K562 (cell line): ENCODE measurements at regions not wholly inside any gene's neighbourhood (a gene's known extent, or its start where the extent isn't known, plus 50 kb on each side); places are given as distances from the start of the nearest gene placed in this dataset.

Source experiments
- ATAC-seq: fragments of 200-7000 bp; cut with Tn5 transposase; 3 replicates; pipeline ENCODE4 v1.9.1; 2020; ENCODE audit warnings: moderate library complexity
- BruUV-seq: library from RNA; stranded (reverse); fragments of 400-500 nt; replicated peaks from 2 replicates; lab custom pipeline; 2021; lab: Mats Ljungman, UMichigan
- CTCF ChIA-PET: fragments of 300-600 bp; formaldehyde crosslinking; extraction: SDS; loops from one replicate; lab custom pipeline; 2021; ENCODE audit warnings: low intra/inter-chr PET ratio; lab: Yijun Ruan, JAX
- POLR2A ChIA-PET: fragments of 300-600, 350-650 bp; sonication (Branson Sonifier 250); formaldehyde crosslinking; extraction: SDS; loops from one replicate; lab custom pipeline; 2021; ENCODE audit warnings: antibody characterized with exemption, inconsistent platforms; lab: Yijun Ruan, JAX
- DNase-seq, 4 experiments: peaks; one replicate each; pipeline versions ENCODE4 v3.0.0 to v3.0.0-alpha.2; 2011 to 2018; ENCODE audit warnings: low spot score in 3 of 4, mixed read lengths in 3 of 4; ENCODE audit errors: extremely low read depth in 1 of 4
- FAIRE-seq: peaks from 2 replicates; lab custom pipeline; 2011; peaks lifted over from hg19 to GRCh38; lab: Jason Lieb, UNC
- H2AFZ ChIP-seq: 2 replicates; pipeline ENCODE4 v1.6.0; 2011; ENCODE audit warnings: low read depth, low read length, control low read depth, inconsistent platforms
- H3K27ac ChIP-seq: fragments of 200-600 bp; 3 replicates; pipeline ENCODE4 v1.8.0; 2011; ENCODE audit warnings: low read depth, mild to moderate bottlenecking, control low read depth, inconsistent platforms, low read length, moderate library complexity, mixed read lengths; ENCODE audit errors: extremely low read depth
- H3K27me3 ChIP-seq, 2 experiments: fragments of 300-600 bp in 1 of 2; 2 replicates in 1 of 2; 3 replicates in 1 of 2; pipeline versions ENCODE4 v1.6.0 to v1.8.0; 2011; ENCODE audit warnings: inconsistent platforms in 2 of 2, low read length in 2 of 2, mild to moderate bottlenecking in 1 of 2, mixed read lengths in 1 of 2, moderate library complexity in 1 of 2; ENCODE audit not compliant: control insufficient read depth in 2 of 2, insufficient read depth in 2 of 2
- H3K36me3 ChIP-seq: fragments of 300-600 bp; 3 replicates; pipeline ENCODE4 v1.8.0; 2011; ENCODE audit warnings: mild to moderate bottlenecking, low read length, inconsistent platforms; ENCODE audit not compliant: control insufficient read depth, insufficient read depth
- H3K4me1 ChIP-seq, 2 experiments: fragments of 200-600 bp in 1 of 2; replicated peaks in 1 of 2; 2 replicates in 1 of 2; 3 replicates in 1 of 2; pipeline versions ENCODE4 v1.5.1 to v1.8.0; 2011; ENCODE audit warnings: inconsistent platforms in 2 of 2, low read length in 2 of 2, mild to moderate bottlenecking in 1 of 2, mixed read lengths in 1 of 2, moderate library complexity in 1 of 2; ENCODE audit not compliant: control insufficient read depth in 2 of 2, insufficient read depth in 2 of 2
- H3K4me2 ChIP-seq: 2 replicates; pipeline ENCODE4 v1.6.1; 2011; ENCODE audit warnings: low read length, control low read depth, inconsistent platforms, mixed read lengths; ENCODE audit not compliant: insufficient read depth
- H3K4me3 ChIP-seq: fragments of 200-600 bp; sonication (generic), shearing (Covaris generic); 2 replicates; pipeline ENCODE4 v1.5.1; 2016; ENCODE audit warnings: control low read depth, inconsistent platforms
- H3K79me2 ChIP-seq: fragments of 200-600 bp; 3 replicates; pipeline ENCODE4 v1.8.0; 2011; ENCODE audit warnings: low read length, inconsistent platforms; ENCODE audit not compliant: control insufficient read depth, insufficient read depth
- H3K9ac ChIP-seq, 2 experiments: 2 replicates each; pipeline versions ENCODE4 v1.6.0 to v1.6.1; 2011; ENCODE audit warnings: low read depth in 2 of 2, low read length in 2 of 2, control low read depth in 1 of 2, inconsistent platforms in 1 of 2, mild to moderate bottlenecking in 1 of 2, mixed read lengths in 1 of 2; ENCODE audit not compliant: insufficient read depth in 1 of 2
- H3K9me1 ChIP-seq: one replicate; pipeline ENCODE4 v1.6.0; 2011; ENCODE audit warnings: inconsistent platforms, mild to moderate bottlenecking, low read length, moderate library complexity; ENCODE audit not compliant: control insufficient read depth, insufficient read depth
- H3K9me3 ChIP-seq: replicated peaks from 2 replicates; pipeline ENCODE4 v1.5.1; 2011; ENCODE audit warnings: low read depth, low read length, inconsistent platforms; ENCODE audit not compliant: control insufficient read depth, insufficient read depth
- H4K20me1 ChIP-seq: replicated peaks from 2 replicates; pipeline ENCODE4 v1.6.1; 2011; ENCODE audit warnings: low read length, inconsistent platforms, mixed read lengths; ENCODE audit not compliant: control insufficient read depth, insufficient read depth
- C11orf30 ChIP-seq: fragments of 450-650 bp; IDR thresholded peaks from 2 replicates; pipeline ENCODE4 v1.6.1; 2016; ENCODE audit warnings: low read depth, mild to moderate bottlenecking
- FOXA1 ChIP-seq: fragments of 450-650 bp; IDR thresholded peaks from 2 replicates; pipeline ENCODE4 v1.6.1; 2016; ENCODE audit warnings: mild to moderate bottlenecking, borderline replicate concordance
- GTF2F1 ChIP-seq: IDR thresholded peaks from 2 replicates; pipeline ENCODE4 v1.6.1; 2011; ENCODE audit warnings: low read depth, low read length, improper control_type of control experiment
- MEF2D ChIP-seq: conservative IDR thresholded peaks from 2 replicates; pipeline ENCODE4 v1.6.1; 2016; ENCODE audit warnings: low read depth, missing genetic modification characterization, missing compliant biosample characterization
- NFIC ChIP-seq: fragments of 450-650 bp; IDR thresholded peaks from 2 replicates; pipeline ENCODE4 v1.6.1; 2017; ENCODE audit warnings: mild to moderate bottlenecking, inconsistent platforms
- NR2F6 ChIP-seq: fragments of 450-650 bp; formaldehyde crosslinking; IDR thresholded peaks from 2 replicates; pipeline ENCODE4 v1.4.0; 2020; ENCODE audit warnings: mild to moderate bottlenecking
- ZNF217 ChIP-seq: sonication (generic); formaldehyde crosslinking; IDR thresholded peaks from 2 replicates; pipeline ENCODE4 v1.8.0; 2022; ENCODE audit warnings: mild to moderate bottlenecking, missing genetic modification reagents
- ZNF644 ChIP-seq: fragments of 200-800 bp; sonication (Bioruptor generic); IDR thresholded peaks from 2 replicates; pipeline ENCODE4 v1.6.1; 2016; ENCODE audit warnings: low read depth, missing genetic modification characterization, missing compliant biosample characterization
- WGBS: fragments of 100-300 bp; shearing (Covaris generic); methylation state at CpG from one replicate; pipeline ENCODE4 v1.1.6; 2016; ENCODE audit warnings: low coverage, mixed read lengths; ENCODE audit not compliant: insufficient coverage; ENCODE audit errors: missing lambda C conversion rate; 5-methylcytosine and 5-hydroxymethylcytosine counted together
- in situ Hi-C: fragments of 300-500 bp; cut with MboI; formaldehyde crosslinking; loops from 4 replicates; pipeline ENCODE4 v1.15.0; 2018; ENCODE audit warnings: inconsistent platforms, mixed read lengths
- intact Hi-C: fragments of 100-400 bp; cut with micrococcal nuclease; formaldehyde crosslinking; loops from 2 replicates; pipeline ENCODE4 v1.14.2; 2022
- TF ChIP-seq, protein P1 (sequence below): fragments of 450-650 bp; formaldehyde crosslinking; IDR thresholded peaks from 2 replicates; pipeline ENCODE4 v1.4.0; 2022; ENCODE audit warnings: mild to moderate bottlenecking, moderate library complexity
- TF ChIP-seq, protein P2 (sequence below): fragments of 250-450 bp; sonication (Bioruptor Pico); IDR thresholded peaks from 2 replicates; pipeline ENCODE4 v1.8.0; 2021; ENCODE audit warnings: borderline replicate concordance, mild to moderate bottlenecking, moderate library complexity; ENCODE audit not compliant: poor library complexity, severe bottlenecking
- TF ChIP-seq, protein P3 (sequence below): fragments of 450-650 bp; IDR thresholded peaks from 2 replicates; pipeline ENCODE4 v1.6.1; 2016; ENCODE audit warnings: borderline replicate concordance

DNA sequence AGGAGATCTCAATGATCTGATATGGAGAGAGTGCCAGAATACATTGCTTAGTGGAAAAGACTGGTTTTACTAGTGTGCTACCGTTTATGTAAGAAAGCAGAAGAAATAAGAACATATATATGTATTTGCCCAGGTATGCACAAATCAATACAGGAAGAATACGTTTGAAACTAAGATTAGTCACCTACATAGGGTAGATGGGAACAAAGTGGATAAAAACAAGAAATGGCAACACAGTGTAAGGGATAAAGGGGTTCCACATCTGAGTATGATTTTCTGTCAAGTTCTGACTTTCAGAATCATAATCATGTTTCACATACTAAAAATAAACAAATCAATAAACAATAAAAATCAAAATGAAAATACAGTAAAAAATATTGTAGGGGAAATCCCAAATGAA, 148.6 kb upstream of the NAMPT start:
- Histone ChIP-seq H3K4me2 (no peak overlapping the region), H4K20me1 (no peaks in the 10 kb centered on the region), H3K4me1 (no peaks in the 10 kb centered on the region), H3K9me1 (no peaks in the 10 kb centered on the region), H3K79me2 (no peaks in the 10 kb centered on the region), H3K27ac (no peak overlapping the region), H2AFZ (no peak overlapping the region), H3K27me3 (no peaks in the 10 kb centered on the region; a peak in 2 of 5 replicates), H3K4me3 (no peak overlapping the region), H3K9ac (no peak overlapping the region), H3K36me3 (no peaks in the 10 kb centered on the region), H3K9me3 (no peaks in the 10 kb centered on the region)
- intact Hi-C loops = no loop called here
- no peak for TF ChIP-seq FOXA1
- TF ChIP-seq NFIC = no peak
- CTCF ChIA-PET = no interaction called here
- 14% methylated on average over 2 of the region's 2 CpGs for WGBS
- DNase-seq (no peak), FAIRE-seq (no peak), ATAC-seq (no peak)
- BruUV-seq = no TSS peak
- POLR2A ChIA-PET = interaction anchor here (0.6 to 0.7 kb wide), 2 partner anchors 149 to 386 kb away, joined by 3 read pairs; partner anchors contain the start of gene NAMPT
- in situ Hi-C loops = no loop called here

DNA sequence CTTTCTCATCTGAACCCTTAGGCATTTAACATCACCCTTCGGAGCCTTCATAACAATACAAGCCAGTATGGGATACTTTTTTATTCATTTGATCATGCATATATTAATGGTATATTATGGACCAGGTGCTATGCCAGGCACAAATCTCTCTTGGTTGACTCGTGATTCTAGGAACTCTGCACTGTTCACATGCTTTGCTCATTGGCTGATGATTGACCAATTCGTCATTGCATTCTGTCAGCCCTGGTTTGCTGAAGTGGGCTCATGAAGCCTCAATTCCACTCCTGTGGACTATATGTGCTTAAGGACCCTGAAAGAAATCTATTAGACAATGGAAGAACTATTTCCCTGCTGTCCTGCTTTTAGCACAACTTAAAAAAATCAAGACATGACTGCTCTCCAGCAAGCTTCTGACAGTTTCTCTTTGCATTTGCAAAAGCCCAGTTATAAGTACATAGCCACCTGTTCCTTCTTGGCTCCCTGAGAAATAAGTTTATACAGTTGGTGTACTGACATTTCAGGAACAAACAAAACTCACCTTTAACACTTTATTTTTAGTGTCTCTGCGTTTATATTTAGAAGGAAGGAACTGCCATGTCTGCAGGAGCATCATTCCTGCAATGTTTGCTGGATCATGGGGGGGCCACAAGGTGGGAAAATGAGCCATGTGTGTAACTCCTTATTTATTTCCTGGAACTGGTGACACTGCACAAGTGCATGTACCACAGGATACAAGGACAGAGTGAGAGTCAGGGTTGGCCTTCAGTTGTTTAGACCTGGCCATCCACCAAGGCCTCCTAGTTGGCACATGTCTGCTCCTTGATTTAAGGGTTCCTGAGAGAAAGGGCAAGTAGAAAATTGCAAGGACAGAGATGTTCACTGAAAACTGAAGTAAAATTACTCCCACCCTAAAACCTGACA, 146.0 kb upstream of the NAMPT start:
- no peaks in the 10 kb centered on the region for H3K4me1 ChIP-seq
- no peak overlapping the region for H3K4me2 ChIP-seq
- no TSS peak for BruUV-seq
- no peak for FAIRE-seq
- no peaks in the 10 kb centered on the region for H3K9me1 ChIP-seq
- in situ Hi-C loops = no loop called here
- H3K9me3 ChIP-seq = no peaks in the 10 kb centered on the region
- no peak overlapping the region for H3K9ac ChIP-seq
- ATAC-seq = no peak
- H4K20me1 ChIP-seq = no peaks in the 10 kb centered on the region
- H3K27me3 ChIP-seq = no peaks in the 10 kb centered on the region; a peak in 2 of 5 replicates
- no peaks in the 10 kb centered on the region for H3K36me3 ChIP-seq
- no peak for DNase-seq
- no peaks in the 10 kb centered on the region for H3K79me2 ChIP-seq
- no peak overlapping the region for H3K27ac ChIP-seq
- no peak overlapping the region for H2AFZ ChIP-seq
- CTCF ChIA-PET = no interaction called here
- POLR2A ChIA-PET = interaction anchor here (0.6 to 0.8 kb wide), 2 partner anchors 19 to 170 kb away, joined by 3 to 5 read pairs; no protein-coding TSS in a partner anchor
- intact Hi-C loops = no loop called here
- H3K4me3 ChIP-seq = no peak overlapping the region
- WGBS = 3% methylated on average over 4 of the region's 4 CpGs
- no peak for TF ChIP-seq GTF2F1
- TF ChIP-seq C11orf30 = no peak
- TF ChIP-seq, protein P1, sequence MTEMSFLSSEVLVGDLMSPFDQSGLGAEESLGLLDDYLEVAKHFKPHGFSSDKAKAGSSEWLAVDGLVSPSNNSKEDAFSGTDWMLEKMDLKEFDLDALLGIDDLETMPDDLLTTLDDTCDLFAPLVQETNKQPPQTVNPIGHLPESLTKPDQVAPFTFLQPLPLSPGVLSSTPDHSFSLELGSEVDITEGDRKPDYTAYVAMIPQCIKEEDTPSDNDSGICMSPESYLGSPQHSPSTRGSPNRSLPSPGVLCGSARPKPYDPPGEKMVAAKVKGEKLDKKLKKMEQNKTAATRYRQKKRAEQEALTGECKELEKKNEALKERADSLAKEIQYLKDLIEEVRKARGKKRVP (CRISPR knock-in tag) = no peak
- TF ChIP-seq MEF2D (tag) = no peak
- no peak for TF ChIP-seq NR2F6 (CRISPR knock-in tag)
- TF ChIP-seq, protein P2, sequence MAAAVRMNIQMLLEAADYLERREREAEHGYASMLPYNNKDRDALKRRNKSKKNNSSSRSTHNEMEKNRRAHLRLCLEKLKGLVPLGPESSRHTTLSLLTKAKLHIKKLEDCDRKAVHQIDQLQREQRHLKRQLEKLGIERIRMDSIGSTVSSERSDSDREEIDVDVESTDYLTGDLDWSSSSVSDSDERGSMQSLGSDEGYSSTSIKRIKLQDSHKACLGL (CRISPR knock-in tag) = no peak
- no peak for TF ChIP-seq ZNF217 (CRISPR knock-in tag)
- TF ChIP-seq ZNF644 (tag) = no peak
- TF ChIP-seq, protein P3, sequence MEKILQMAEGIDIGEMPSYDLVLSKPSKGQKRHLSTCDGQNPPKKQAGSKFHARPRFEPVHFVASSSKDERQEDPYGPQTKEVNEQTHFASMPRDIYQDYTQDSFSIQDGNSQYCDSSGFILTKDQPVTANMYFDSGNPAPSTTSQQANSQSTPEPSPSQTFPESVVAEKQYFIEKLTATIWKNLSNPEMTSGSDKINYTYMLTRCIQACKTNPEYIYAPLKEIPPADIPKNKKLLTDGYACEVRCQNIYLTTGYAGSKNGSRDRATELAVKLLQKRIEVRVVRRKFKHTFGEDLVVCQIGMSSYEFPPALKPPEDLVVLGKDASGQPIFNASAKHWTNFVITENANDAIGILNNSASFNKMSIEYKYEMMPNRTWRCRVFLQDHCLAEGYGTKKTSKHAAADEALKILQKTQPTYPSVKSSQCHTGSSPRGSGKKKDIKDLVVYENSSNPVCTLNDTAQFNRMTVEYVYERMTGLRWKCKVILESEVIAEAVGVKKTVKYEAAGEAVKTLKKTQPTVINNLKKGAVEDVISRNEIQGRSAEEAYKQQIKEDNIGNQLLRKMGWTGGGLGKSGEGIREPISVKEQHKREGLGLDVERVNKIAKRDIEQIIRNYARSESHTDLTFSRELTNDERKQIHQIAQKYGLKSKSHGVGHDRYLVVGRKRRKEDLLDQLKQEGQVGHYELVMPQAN = no peak
